Spleen (tissue), 11 donors: ENCODE measurements at regions not wholly inside any gene's neighbourhood (a gene's known extent, or its start where the extent isn't known, plus 50 kb on each side); places are given as distances from the start of the nearest gene placed in this dataset.

Source experiments
- DNase-seq: peaks from one replicate; pipeline ENCODE4 v3.0.0-alpha.2; 2020
- H3K27ac ChIP-seq, 8 donors: fragments of 200-600 bp; sonication (generic) in 7 of 8; 1 replicate in 4 of 8; 2 replicates in 4 of 8; pipeline versions ENCODE4 v1.5.0 to v1.8.0; 2016 to 2021; ENCODE audit warnings: inconsistent platforms in 4 of 8, mild to moderate bottlenecking in 4 of 8, moderate library complexity in 1 of 8
- H3K27me3 ChIP-seq, 7 donors: fragments of 200-600 bp; sonication (generic) in 6 of 7; replicated peaks in 1 of 7; 1 replicate in 4 of 7; 2 replicates in 3 of 7; pipeline versions ENCODE4 v1.5.0 to v1.8.0; 2016 to 2021; ENCODE audit warnings: inconsistent platforms in 3 of 7, mild to moderate bottlenecking in 1 of 7
- H3K36me3 ChIP-seq, 6 donors: fragments of 200-600 bp; sonication (generic) in 5 of 6; 1 replicate in 4 of 6; 2 replicates in 2 of 6; pipeline versions ENCODE4 v1.5.0 to v1.8.0; 2016 to 2021; ENCODE audit warnings: inconsistent platforms in 2 of 6
- H3K4me1 ChIP-seq, 6 donors: fragments of 200-600 bp; sonication (generic) in 5 of 6; 1 replicate in 3 of 6; 2 replicates in 3 of 6; pipeline versions ENCODE4 v1.5.0 to v1.8.0; 2016 to 2021; ENCODE audit warnings: inconsistent platforms in 3 of 6
- H3K4me3 ChIP-seq, 8 donors: fragments of 200-600 bp; sonication (generic) in 7 of 8; 1 replicate in 4 of 8; 2 replicates in 4 of 8; pipeline versions ENCODE4 v1.5.0 to v1.8.0; 2016 to 2021; ENCODE audit warnings: inconsistent platforms in 4 of 8, mild to moderate bottlenecking in 4 of 8, moderate library complexity in 2 of 8
- H3K9me3 ChIP-seq, 8 donors: fragments of 200-600 bp; sonication (generic) in 7 of 8; 1 replicate in 4 of 8; 2 replicates in 4 of 8; pipeline versions ENCODE4 v1.5.0 to v1.8.0; 2016 to 2021; ENCODE audit warnings: inconsistent platforms in 4 of 8
- CTCF ChIP-seq, 11 experiments: fragments of 200-600 bp in 7 of 11; fragments of 450-650 bp in 4 of 11; sonication (generic) in 4 of 11; IDR thresholded peaks in 8 of 11; conservative IDR thresholded peaks in 3 of 11; 1 replicate in 7 of 11; 2 replicates in 4 of 11; pipeline versions ENCODE4 v1.4.0 to v1.8.0; 2016 to 2021; ENCODE audit warnings: antibody characterized with exemption in 11 of 11, inconsistent platforms in 4 of 11, mild to moderate bottlenecking in 1 of 11
- POLR2A ChIP-seq, 3 donors: fragments of 450-650 bp; IDR thresholded peaks; one replicate each; pipeline ENCODE4 v1.5.1; 2017; ENCODE audit warnings: antibody characterized with exemption in 3 of 3, mild to moderate bottlenecking in 1 of 3
- POLR2AphosphoS5 ChIP-seq, 3 donors: sonication (generic); formaldehyde crosslinking; IDR thresholded peaks; one replicate each; pipeline ENCODE4 v1.5.1; 2017; ENCODE audit warnings: antibody characterized with exemption in 3 of 3
- WGBS, 5 donors: extraction: QIAGEN DNeasy Blood & Tissue Kit in 3 of 5; methylation state at CpG; one replicate each; pipeline versions ENCODE4 v1.1.5 to v1.1.7; 2013 to 2018; 5-methylcytosine and 5-hydroxymethylcytosine counted together
- intact Hi-C: fragments of 100-400 bp; cut with DNase I; formaldehyde crosslinking; loops from one replicate; pipeline ENCODE4 v1.15.0; 2023; ENCODE audit warnings: low total_unique reads
- donor health status: healthy with polysubstance abuse.
- donor health status: DM: no; HTN: no; CAD: no; lungs with moderate emphysema.
- donor health status: DM: no; HTN: no; CAD: no.
- donor health status: Bipolar disorder and iron deficiency.
- donor health status: healthy.
- donor health status: DM: no; HTN: no; CAD: no.
- donor health status: DM: yes; HTN: yes; CAD: no.

- Histone ChIP-seq H3K4me1 (no peaks in the 10 kb centered on the region), H3K27me3 (no peaks in the 10 kb centered on the region), H3K9me3 (no peaks in the 10 kb centered on the region), H3K36me3 (no peaks in the 10 kb centered on the region), H3K27ac (no peak overlapping the region), H3K4me3 (no peak overlapping the region)
- intact Hi-C loops, result no loop called here
- WGBS, 5 donors, result 53 to 88% (median 55%) methylated on average over 4 of the region's 4 CpGs
- DNase-seq, result no peak
- TF ChIP-seq CTCF (IDR thresholded peaks at IDR 0.05 in 8 of 11, conservative IDR thresholded peaks at IDR 0.05 in 3 of 11), result no peak
- no peak for TF ChIP-seq POLR2AphosphoS5 (IDR thresholded peaks at IDR 0.05)
- no peak for TF ChIP-seq POLR2A (IDR thresholded peaks at IDR 0.05)
Observed at GRCh38 chr2:7884338-7884737, 797.5 kb upstream of the ID2 start.

- Histone ChIP-seq H3K4me1 (no peaks in the 10 kb centered on the region), H3K27me3 (no peaks in the 10 kb centered on the region), H3K9me3 (no peaks in the 10 kb centered on the region), H3K36me3 (no peaks in the 10 kb centered on the region), H3K27ac (no peak overlapping the region), H3K4me3 (no peak overlapping the region)
- TF ChIP-seq CTCF (IDR thresholded peaks at IDR 0.05 in 8 of 11, conservative IDR thresholded peaks at IDR 0.05 in 3 of 11), result no peak
- TF ChIP-seq POLR2AphosphoS5 (IDR thresholded peaks at IDR 0.05), result no peak
- TF ChIP-seq POLR2A (IDR thresholded peaks at IDR 0.05), result no peak
- intact Hi-C loops, result no loop called here
- WGBS, 5 donors, result 83 to 96% (median 84%) methylated on average over 2 of the region's 2 CpGs
- DNase-seq, result no peak
Observed at GRCh38 chr2:7886666-7887065, 795.2 kb upstream of the ID2 start.

- WGBS, 5 donors, result 92 to 97% (median 94%) methylated on average over 7 of the region's 7 CpGs
- H3K27ac ChIP-seq, result no peak overlapping the region
- no peaks in the 10 kb centered on the region for H3K4me1 ChIP-seq
- intact Hi-C loops, result no loop called here
- H3K9me3 ChIP-seq, result no peaks in the 10 kb centered on the region
- DNase-seq, result no peak
- no peak for TF ChIP-seq POLR2AphosphoS5 (IDR thresholded peaks at IDR 0.05)
- no peak for TF ChIP-seq CTCF (IDR thresholded peaks at IDR 0.05 in 8 of 11, conservative IDR thresholded peaks at IDR 0.05 in 3 of 11)
- no peak for TF ChIP-seq POLR2A (IDR thresholded peaks at IDR 0.05)
- no peak overlapping the region for H3K4me3 ChIP-seq
- no peaks in the 10 kb centered on the region for H3K27me3 ChIP-seq
- H3K36me3 ChIP-seq, result no peaks in the 10 kb centered on the region
Observed at GRCh38 chr2:7887441-7887840, 794.4 kb upstream of the ID2 start.

- Histone ChIP-seq H3K4me1 (no peaks in the 10 kb centered on the region), H3K4me3 (no peak overlapping the region), H3K27ac (no peak overlapping the region), H3K36me3 (no peaks in the 10 kb centered on the region), H3K27me3 (no peaks in the 10 kb centered on the region), H3K9me3 (no peaks in the 10 kb centered on the region)
- intact Hi-C loops, result no loop called here
- WGBS, 5 donors, result 50 to 74% (median 68%) methylated on average over 4 of the region's 4 CpGs
- no peak for DNase-seq
- TF ChIP-seq POLR2AphosphoS5 (IDR thresholded peaks at IDR 0.05) (no peak), CTCF (IDR thresholded peaks at IDR 0.05 in 8 of 11, conservative IDR thresholded peaks at IDR 0.05 in 3 of 11) (no peak), POLR2A (IDR thresholded peaks at IDR 0.05) (no peak)
Observed at GRCh38 chr2:7888876-7889275, 793.0 kb upstream of the ID2 start.
